ENCODE measurements at regions not wholly inside any gene's neighbourhood (a gene's known extent, or its start where the extent isn't known, plus 50 kb on each side); places are given as distances from the start of the nearest gene placed in this dataset.

- H3K4me3 ChIP-seq (replicated peaks; ENCODE audit: low read depth, low read length): no peak overlapping the region
- no peak for DNase-seq (ENCODE audit: extremely low read depth, low read depth)
- no peak for TF ChIP-seq CTCF (IDR thresholded peaks at IDR 0.05; ENCODE audit: low read depth, low read length, missing control alignments)
These were observed 127.3 kb upstream of the PLEKHA5 start for GRCh38 chr12:19002216-19002615.

GRCh38 chr12:19003141-19003540 lies 126.4 kb upstream of the PLEKHA5 start:
- no peak overlapping the region for H3K4me3 ChIP-seq (replicated peaks; ENCODE audit: low read depth, low read length)
- DNase-seq (ENCODE audit: extremely low read depth, low read depth): no peak
- no peak for TF ChIP-seq CTCF (IDR thresholded peaks at IDR 0.05; ENCODE audit: low read depth, low read length, missing control alignments)

GRCh38 chr12:19003987-19004619 lies 125.4 kb upstream of the PLEKHA5 start:
- no peak for DNase-seq (ENCODE audit: extremely low read depth, low read depth)
- H3K4me3 ChIP-seq (replicated peaks; ENCODE audit: low read depth, low read length): no peak overlapping the region
- no peak for TF ChIP-seq CTCF (IDR thresholded peaks at IDR 0.05; ENCODE audit: low read depth, low read length, missing control alignments)

GRCh38 chr12:19005257-19005801 lies 124.2 kb upstream of the PLEKHA5 start:
- no peak for DNase-seq (ENCODE audit: extremely low read depth, low read depth)
- TF ChIP-seq CTCF (IDR thresholded peaks at IDR 0.05; ENCODE audit: low read depth, low read length, missing control alignments): no peak
- H3K4me3 ChIP-seq (replicated peaks; ENCODE audit: low read depth, low read length): no peak overlapping the region

GRCh38 chr12:19006626-19007137 lies 122.9 kb upstream of the PLEKHA5 start:
- no peak overlapping the region for H3K4me3 ChIP-seq (replicated peaks; ENCODE audit: low read depth, low read length)
- DNase-seq (ENCODE audit: extremely low read depth, low read depth): no peak
- no peak for TF ChIP-seq CTCF (IDR thresholded peaks at IDR 0.05; ENCODE audit: low read depth, low read length, missing control alignments)

GRCh38 chr12:19008102-19008501 lies 121.4 kb upstream of the PLEKHA5 start:
- DNase-seq (ENCODE audit: extremely low read depth, low read depth): no peak
- no peak for TF ChIP-seq CTCF (IDR thresholded peaks at IDR 0.05; ENCODE audit: low read depth, low read length, missing control alignments)
- no peak overlapping the region for H3K4me3 ChIP-seq (replicated peaks; ENCODE audit: low read depth, low read length)

All from HFF-Myc (cell line).